NB4 (cell line): ENCODE measurements at regions not wholly inside any gene's neighbourhood (a gene's known extent, or its start where the extent isn't known, plus 50 kb on each side); places are given as distances from the start of the nearest gene placed in this dataset.

Source experiments
- DNase-seq: peaks from one replicate; pipeline ENCODE4 v3.0.0; 2010; ENCODE audit warnings: low read depth
- H3K4me3 ChIP-seq: one replicate; pipeline ENCODE4 v1.5.1; 2011; ENCODE audit warnings: mild to moderate bottlenecking, low read depth, low read length, moderate library complexity
- MYC ChIP-seq: IDR thresholded peaks from 2 replicates; pipeline ENCODE4 v1.6.1; 2011; ENCODE audit warnings: low read depth, low read length
- POLR2A ChIP-seq: IDR thresholded peaks from 2 replicates; pipeline ENCODE4 v1.6.1; 2011; ENCODE audit warnings: mild to moderate bottlenecking; ENCODE audit not compliant: insufficient read length; ENCODE audit errors: extremely low read depth
- TF ChIP-seq, protein P1 (sequence below): IDR thresholded peaks from one replicate; pipeline ENCODE4 v1.5.1; 2012; ENCODE audit warnings: low read depth, low read length
- TF ChIP-seq, protein P2 (sequence below): IDR thresholded peaks from 2 replicates; pipeline ENCODE4 v1.6.1; 2011; ENCODE audit warnings: low read depth, low read length

DNA sequence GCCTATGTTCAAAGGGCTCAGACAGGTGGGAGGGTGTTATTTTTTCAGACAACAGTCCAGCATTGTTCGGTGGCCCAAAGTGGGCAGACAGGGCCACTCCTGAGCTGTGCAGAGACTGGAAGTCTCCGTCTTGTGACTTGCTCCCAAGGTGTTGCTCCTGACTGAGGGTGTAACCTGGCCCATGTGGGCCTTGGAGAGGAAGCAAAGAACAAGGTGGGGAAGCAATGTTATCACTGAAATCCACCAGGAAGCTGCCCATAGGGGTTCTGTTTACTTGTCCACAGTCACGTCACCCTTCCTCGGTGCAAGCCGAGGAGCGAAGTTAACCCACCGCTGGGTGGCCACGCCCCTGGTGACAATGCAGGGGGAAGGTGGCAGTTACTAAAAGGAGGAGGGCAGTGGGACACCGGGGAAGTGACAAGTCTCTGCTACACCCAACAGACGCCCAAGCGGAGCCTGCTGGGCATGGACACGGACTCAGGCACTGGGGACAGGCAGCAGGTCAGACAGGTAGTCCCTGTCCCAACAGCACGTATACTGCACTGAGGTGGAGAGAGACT, 311.6 kb upstream of the MKI67 start:
- no peak for TF ChIP-seq MYC
- TF ChIP-seq, protein P1, sequence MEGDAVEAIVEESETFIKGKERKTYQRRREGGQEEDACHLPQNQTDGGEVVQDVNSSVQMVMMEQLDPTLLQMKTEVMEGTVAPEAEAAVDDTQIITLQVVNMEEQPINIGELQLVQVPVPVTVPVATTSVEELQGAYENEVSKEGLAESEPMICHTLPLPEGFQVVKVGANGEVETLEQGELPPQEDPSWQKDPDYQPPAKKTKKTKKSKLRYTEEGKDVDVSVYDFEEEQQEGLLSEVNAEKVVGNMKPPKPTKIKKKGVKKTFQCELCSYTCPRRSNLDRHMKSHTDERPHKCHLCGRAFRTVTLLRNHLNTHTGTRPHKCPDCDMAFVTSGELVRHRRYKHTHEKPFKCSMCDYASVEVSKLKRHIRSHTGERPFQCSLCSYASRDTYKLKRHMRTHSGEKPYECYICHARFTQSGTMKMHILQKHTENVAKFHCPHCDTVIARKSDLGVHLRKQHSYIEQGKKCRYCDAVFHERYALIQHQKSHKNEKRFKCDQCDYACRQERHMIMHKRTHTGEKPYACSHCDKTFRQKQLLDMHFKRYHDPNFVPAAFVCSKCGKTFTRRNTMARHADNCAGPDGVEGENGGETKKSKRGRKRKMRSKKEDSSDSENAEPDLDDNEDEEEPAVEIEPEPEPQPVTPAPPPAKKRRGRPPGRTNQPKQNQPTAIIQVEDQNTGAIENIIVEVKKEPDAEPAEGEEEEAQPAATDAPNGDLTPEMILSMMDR = no peak
- TF ChIP-seq, protein P2, sequence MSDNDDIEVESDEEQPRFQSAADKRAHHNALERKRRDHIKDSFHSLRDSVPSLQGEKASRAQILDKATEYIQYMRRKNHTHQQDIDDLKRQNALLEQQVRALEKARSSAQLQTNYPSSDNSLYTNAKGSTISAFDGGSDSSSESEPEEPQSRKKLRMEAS = no peak
- no peak for TF ChIP-seq POLR2A
- no peak overlapping the region for H3K4me3 ChIP-seq
- DNase-seq = no peak

DNA sequence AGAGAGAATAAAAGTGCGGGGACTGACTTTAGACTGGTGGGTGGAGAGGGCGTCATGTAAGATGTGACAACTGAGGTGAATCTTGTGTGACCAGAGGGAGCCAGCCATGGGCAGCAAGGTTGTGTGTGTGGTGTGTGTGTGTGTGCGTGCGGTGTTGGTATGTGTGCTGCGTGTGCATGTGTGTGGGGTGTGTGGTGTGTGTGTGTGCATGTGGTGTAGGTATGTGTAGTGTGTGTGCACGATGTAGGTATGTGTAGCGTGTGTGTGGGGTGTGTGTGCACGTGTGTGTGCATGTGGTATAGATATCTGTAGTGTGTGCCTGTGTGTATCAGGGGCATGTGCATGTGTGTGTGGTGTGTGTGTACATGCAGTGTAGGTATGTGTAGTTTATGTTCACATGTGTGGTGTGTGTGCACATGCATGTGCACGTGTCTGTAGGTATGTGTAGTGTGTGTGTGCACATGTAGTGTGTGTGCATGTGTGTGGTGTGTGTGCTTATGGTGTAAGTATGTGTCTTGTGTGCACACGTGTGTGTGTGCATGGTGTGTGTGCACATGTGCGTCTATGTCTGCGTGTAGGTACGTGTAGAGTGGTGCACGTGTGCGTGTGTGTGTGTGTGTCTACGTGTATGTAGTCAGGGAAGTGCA, 312.3 kb upstream of the MKI67 start:
- no peak overlapping the region for H3K4me3 ChIP-seq
- no peak for DNase-seq
- no peak for TF ChIP-seq MYC
- TF ChIP-seq, protein P2 = peak; percentile 48

DNA sequence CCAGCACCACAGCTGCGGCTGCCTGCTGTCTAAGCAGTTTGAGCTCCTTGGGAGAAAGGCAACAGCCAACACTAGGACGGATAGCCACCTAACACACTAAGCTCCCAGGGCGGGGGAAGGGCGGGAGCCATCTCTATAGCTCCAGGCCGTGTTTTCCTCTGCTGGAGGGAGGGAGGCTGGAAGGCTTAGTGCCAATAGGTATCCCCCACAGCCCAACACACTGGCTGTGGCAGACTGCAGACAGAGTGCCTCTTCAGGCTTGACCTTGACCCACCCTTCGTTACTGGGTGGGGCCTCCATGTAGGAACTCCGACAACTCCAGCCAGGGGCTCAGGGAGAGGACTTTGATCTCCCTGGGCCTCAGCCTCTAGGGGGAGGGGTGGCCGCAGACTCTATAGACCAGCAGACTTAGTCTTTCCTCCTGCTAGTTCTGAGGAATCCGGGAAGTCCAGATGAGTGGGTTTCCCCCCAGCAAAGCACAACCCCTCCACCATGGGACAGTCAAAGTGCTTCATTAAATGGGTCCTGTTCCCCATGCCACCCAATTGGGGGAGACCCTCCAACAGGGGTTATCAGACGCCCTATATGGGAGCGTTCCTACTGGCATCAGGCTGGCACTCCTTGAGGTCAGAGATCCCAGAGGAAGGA, 314.4 kb upstream of the MKI67 start:
- H3K4me3 ChIP-seq = no peak overlapping the region
- no peak for DNase-seq
- TF ChIP-seq, protein P1 = no peak
- TF ChIP-seq MYC (no peak), POLR2A (no peak)
- TF ChIP-seq, protein P2 = no peak

DNA sequence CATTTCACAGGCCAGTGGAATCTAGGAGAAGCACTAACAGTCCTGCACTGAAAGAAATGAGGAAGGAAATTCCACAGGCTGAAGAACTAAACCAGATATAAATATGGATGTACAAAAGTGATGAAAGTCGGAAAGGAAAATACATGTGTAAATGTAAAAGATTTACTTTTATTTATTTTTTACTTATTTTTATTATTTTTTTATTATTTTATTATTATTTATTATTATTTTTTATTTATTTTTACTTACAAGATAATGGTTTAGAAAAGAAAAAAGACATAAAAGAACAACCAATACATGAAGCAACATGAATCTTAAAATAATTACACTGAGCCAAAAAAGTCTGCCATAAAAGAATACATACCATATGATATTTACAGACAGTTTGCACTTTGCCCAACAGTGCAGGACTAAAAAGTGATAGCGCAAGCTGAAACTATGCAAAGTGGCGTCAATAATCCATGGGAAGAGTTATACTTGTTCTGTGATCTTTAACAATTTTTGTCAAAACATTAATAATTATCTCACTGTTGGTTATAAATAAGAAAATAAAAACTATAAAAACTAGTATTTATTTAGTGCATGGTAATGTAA, 317.8 kb upstream of the MKI67 start:
- no peak for DNase-seq
- TF ChIP-seq, protein P1 = no peak
- no peak for TF ChIP-seq POLR2A
- TF ChIP-seq, protein P2 = no peak
- TF ChIP-seq MYC = no peak
- H3K4me3 ChIP-seq = no peak overlapping the region

DNA sequence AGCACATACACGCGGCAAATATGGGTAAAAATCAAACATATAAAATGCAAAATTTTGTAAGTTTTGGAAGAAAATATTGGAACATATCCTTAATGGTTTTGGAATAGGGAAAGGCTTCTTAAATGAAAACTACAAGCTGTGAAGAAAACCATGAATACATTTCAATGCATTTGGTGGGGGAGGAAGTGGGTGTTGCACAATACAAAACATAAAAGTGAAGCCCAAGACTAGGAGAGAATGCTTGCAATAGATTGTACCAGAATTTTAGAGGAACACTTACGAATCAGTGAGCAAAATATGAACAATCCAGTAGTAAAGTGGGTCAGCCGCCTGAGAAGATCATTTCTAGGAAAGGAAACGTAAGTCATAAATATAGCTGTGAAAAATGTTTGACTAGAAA, 322.6 kb upstream of the MKI67 start:
- DNase-seq = peak; percentile 16

More for the DNA sequence above, 322.6 kb upstream of the MKI67 start:
- H3K4me3 ChIP-seq = no peak overlapping the region
- TF ChIP-seq MYC = no peak
- no peak for TF ChIP-seq POLR2A
- TF ChIP-seq, protein P1 = no peak
- TF ChIP-seq, protein P2 = no peak
